Skin of body (tissue), 1 donor: ENCODE measurements at regions not wholly inside any gene's neighbourhood (a gene's known extent, or its start where the extent isn't known, plus 50 kb on each side); places are given as distances from the start of the nearest gene placed in this dataset.

Source experiments
- DNase-seq: peaks from one replicate; lab custom pipeline; 2025; lab: John Stamatoyannopoulos, UW

DNA sequence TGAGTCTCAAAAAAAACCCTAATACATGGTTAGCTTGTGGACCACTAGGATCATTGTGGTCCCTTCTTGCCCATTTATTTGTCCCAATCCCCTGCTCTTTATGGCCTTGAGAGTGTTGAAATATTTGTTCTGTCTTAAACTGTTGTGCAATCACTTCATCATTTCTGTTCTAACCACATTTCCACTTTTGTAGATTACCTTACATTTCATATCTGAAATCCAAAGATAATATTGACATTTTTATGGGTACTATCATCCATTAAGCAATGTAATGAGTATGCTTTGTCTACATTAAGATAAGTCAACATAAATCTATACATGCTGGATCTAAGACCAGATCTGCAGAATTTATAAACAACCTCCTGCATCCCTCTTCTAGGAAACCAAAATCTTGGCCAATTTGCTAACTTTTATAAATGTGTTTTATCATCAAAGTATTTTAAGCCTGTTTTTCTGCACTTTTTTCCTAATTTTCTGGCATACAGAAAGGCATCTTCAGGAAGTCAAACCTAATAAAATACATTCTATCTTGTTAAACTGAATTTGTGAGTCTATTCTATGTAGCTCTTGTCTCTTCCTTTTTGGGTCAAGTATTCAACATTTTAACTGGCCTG, 359.4 kb upstream of the CELF2 start:
- no peak for DNase-seq

GRCh38 chr10:10660054-10660453, 357.6 kb upstream of the CELF2 start:
- DNase-seq, result no peak

GRCh38 chr10:10661176-10661575, 356.5 kb upstream of the CELF2 start:
- no peak for DNase-seq

DNA sequence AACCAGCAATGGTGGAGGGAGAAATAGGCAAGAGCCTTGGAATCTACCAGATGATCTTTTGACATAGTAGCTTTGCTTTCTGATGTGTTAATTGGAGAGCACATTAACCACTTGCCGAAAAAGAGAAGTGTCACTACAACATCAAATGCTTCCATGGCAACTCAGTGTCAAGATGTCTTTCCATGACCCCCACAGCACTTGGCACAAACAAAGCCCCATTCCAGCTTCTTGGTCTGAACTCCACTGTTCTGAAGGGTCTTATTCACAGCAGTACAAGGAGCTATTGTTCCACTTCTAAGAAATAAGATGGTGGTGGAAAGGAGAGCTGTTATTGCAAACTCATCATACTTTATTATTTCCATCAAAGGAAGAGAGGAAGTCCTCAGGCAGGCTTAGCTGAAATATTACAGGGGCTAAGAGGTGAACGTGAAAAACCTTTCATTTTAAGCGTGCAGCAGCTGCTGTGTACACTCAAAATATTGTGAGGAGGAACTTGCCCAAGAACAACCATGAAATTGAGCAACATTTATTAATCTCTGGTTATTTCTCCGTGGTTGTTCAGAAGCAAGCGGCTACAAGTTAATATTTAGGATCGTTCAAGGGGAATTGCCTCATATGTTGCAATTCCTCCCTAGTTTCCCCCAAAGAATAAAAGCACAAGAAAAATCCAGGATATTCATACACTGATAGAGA, 354.8 kb upstream of the CELF2 start:
- DNase-seq, result peak; percentile 62

GRCh38 chr10:10663622-10664021, 354.1 kb upstream of the CELF2 start:
- DNase-seq, result no peak

- DNase-seq, result no peak
Observed at GRCh38 chr10:10665750-10666149, 351.9 kb upstream of the CELF2 start.

GRCh38 chr10:10667466-10667865, 350.2 kb upstream of the CELF2 start:
- no peak for DNase-seq

- peak; percentile 4 for DNase-seq
Observed at GRCh38 chr10:10676972-10677371, 340.7 kb upstream of the CELF2 start.

DNA sequence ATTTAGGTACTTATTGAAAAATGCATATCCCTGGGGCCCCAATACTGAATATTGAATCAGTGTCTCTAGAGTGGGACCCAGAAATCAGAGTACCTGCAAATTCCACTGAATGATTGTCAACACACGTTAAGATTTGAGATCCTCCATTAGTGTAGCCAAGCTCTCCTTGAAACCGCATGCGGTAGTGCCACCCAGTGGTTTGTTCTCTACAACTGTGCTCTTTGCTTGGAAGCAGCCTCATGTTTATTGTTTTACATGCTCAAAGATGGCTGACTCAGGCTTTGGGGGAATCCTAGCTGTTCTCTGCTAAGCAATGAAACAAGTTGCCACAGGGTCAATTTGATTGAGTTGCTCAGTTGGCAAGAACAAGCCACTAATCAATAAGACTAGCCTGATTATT, 340.2 kb upstream of the CELF2 start:
- peak; percentile 4 for DNase-seq

DNA sequence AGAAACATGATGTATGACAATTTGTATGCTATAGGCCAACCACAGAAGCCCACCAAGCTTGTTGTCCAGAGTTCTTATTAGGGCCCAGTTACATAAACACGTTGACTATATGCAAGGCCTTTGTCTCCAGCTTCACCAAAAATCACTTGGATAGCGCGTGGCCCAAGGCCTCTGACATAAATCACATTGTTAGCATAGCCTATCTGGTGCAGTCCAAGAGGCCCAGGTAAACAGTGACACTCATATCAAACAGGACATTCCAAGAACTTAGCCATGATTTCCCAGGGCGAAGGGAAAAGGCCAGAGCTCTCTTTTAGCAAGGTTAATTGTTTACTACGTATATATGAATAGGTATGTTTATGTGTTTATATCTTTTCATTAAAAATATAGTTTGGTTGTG, 337.2 kb upstream of the CELF2 start:
- DNase-seq, result no peak

DNA sequence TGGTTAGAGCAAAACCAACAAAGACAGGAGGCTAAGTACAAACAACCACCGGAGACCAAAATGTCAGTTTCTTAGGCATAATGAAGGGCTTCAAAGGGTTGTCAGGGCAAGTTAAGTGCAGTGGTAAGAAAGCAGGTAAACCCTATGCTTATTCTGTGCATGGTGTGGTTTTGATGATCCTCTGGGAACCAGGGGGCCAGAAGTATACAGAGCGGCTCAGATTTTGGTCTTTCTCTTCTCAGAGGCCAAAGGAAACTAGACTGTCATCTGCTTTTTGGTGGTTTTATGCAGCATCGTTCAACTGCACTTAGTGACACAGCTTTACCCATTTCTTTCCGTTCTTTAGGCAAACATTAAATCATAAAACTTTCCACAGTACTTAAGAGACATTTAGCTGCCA, 332.7 kb upstream of the CELF2 start:
- no peak for DNase-seq

- no peak for DNase-seq
Observed at GRCh38 chr10:10685566-10685965, 332.1 kb upstream of the CELF2 start.

DNA sequence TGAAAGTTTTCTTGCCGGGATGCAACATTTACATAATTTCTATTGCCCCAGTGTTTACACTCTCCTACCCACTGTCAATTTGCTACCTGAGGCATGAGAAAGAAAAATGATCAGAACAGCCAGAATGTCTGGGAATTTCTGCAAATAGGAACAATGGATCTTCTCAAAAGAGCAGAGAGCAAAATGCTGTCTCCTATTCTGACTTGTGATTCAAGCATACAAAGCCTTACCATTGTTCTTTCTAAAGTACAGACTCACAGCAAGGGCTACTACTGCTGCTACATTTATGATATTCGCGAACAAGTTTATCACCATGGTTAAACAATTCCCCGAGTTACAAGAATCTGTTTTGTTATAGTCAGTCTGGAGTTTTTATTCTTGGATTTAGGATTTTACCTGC, 329.9 kb upstream of the CELF2 start:
- DNase-seq, result no peak

GRCh38 chr10:10699427-10699826, 318.2 kb upstream of the CELF2 start:
- DNase-seq, result no peak

DNA sequence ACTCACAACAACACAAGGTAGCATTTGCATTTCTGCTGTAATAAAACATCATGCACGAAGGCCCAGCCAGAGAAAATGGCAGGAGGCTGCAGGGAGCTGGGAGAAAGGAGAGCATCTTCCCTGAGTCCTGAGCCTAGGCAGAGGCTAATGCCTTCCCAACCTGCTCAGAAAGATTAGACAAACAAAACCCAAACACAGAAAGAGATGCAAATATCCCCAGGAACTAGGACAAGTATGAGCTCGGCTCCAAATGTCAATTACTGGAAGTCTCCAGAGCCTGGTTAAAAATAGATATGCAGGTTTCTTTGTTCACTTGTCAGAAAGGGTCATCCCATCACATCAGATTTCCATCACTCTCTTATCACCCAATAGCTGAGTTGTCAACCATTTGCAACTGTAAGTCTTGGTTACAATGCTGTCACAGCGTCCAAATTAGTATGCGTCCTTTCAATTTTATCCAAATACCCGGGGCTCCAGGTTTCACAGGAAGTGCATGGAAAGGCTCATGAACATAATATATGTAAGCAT, 316.5 kb upstream of the CELF2 start:
- DNase-seq, result no peak

DNA sequence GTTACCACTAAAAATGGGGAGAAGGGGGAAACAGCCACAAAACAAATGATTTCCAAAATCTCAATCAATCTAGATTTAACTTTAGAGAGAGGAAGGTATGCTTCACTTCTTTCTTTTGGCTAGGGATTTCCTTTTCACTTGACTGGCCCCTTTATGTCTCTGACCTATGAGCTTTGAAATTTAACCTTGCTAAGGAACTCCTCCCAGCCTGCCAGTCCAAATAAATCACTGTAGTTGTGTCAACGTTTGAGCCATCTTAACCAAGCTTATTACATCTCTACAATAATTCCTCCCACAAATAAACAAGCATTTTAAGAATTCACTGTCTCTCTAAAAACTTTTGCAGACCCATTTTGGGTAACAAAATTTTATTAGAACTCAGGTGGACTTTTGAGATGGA, 315.5 kb upstream of the CELF2 start:
- no peak for DNase-seq

- no peak for DNase-seq
Observed at GRCh38 chr10:10703382-10703781, 314.3 kb upstream of the CELF2 start.

DNA sequence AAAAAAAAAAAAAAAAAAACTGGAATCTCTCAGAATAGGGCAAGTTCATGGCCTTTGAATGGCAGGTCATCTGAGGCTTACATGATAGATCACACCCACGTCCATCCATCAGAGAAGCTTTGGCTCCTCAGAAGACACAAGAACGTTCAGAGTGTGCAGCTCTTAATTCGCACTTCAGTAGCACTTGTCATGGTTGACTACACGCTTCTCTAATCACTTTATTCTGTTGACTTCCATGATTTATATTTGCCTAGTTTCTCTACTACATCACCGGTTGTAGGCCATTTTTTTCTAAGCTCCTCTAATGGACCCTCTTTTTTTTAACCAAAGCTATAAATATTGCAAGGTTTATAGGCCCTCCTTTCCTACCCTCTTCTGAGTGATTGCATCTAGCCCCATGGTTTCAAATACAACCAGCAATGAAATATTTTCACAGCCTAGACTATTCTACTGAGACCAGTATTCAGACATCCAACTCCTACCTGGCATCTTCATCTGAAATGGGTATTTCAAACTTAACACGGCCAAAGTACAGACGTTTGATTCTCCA, 305.4 kb upstream of the CELF2 start:
- DNase-seq, result no peak

DNA sequence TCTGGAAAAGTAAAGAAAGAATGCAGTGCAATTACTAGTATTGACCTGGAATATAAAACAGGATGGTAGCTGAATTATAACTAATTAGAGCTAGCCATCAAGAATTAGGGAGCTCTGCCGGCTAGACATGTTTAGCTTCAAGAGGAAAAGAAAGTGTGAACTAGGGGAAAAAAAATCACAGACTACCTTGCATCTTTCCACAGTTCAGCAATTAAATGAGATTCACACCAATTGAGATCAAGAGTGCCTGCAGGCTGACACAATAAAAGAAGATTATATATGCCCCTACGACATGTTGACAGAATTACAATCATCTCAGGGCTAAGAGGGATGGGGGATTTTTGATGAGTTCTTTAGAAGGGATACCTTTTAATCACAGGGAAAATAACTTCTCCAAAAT, 303.3 kb upstream of the CELF2 start:
- no peak for DNase-seq

DNA sequence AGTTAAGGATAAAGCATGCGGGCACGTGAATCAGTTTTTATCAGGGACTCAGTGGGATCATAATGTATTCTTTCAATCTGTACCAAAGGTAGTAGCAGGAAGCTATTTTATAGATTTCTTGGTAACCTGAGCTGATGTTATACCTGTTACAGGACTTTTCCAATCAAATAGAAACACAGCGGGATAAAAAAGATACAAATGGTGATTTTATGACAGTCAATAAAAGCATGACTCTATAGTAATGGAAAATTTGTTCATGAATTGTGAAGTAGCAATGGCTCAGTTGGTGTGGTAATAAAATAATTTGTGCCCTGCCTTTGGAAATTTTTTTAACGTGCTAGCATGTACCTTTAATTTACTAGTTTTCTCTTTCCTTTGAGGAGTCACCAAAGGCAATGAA, 300.7 kb upstream of the CELF2 start:
- no peak for DNase-seq

- peak; percentile 72 for DNase-seq
Observed at GRCh38 chr10:10722422-10722821, 295.2 kb upstream of the CELF2 start.

GRCh38 chr10:10725196-10725595, 292.5 kb upstream of the CELF2 start:
- DNase-seq, result peak; percentile 17

GRCh38 chr10:10726101-10726500, 291.6 kb upstream of the CELF2 start:
- no peak for DNase-seq
